OCI-M2 (cell line): ENCODE measurements at regions not wholly inside any gene's neighbourhood (a gene's known extent, or its start where the extent isn't known, plus 50 kb on each side); places are given as distances from the start of the nearest gene placed in this dataset.
"Not testable (repeated sequence)": the region's sequence is repeated elsewhere in the genome, so short reads cannot be mapped to it uniquely, and the experiment has no call there.

Experiments used
- DNase-seq: peaks from one replicate; lab custom pipeline; 2025; ENCODE audit not compliant: unreplicated experiment; lab: John Stamatoyannopoulos, UW

DNA sequence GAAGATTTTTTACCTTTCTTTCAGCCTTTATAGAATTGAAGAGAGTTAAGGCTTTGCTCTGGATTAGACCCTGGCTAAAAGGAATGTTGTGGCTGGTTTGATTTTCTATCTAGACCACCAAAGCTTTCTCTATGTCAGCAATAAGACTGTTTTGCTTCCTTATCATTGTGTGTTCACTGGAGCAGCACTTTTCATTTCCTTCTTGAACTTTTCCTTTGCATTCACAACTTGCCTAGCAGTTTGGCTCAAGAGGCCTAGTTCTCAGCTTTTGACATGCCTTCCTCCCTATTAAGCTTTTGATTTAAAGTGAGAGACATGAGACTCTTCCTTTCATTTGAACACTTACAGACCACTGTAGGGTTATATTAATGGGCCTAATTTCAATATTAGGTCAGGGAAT, 64.1 kb upstream of the USP15 start:
- no peak for DNase-seq

DNA sequence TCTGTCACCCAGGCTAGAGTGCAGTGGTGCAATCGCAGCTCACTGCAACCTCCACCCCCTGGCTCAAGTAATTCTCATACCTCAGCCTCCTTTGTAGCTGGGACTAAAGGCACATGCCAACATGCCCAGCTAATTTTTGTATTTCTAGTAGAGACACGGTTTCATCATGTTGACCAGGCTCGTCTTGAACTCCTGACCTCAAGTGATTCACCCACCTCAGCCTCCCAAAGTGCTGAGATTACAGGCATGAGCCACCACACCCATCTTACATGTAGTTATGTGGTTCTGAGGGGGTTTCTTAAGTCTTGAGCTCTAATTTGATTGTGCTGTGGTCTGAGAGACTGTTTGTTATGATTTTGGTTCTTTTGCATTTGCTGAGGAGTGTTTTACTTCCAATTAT, 57.3 kb upstream of the USP15 start:
- not testable (repeated sequence) for DNase-seq

DNA sequence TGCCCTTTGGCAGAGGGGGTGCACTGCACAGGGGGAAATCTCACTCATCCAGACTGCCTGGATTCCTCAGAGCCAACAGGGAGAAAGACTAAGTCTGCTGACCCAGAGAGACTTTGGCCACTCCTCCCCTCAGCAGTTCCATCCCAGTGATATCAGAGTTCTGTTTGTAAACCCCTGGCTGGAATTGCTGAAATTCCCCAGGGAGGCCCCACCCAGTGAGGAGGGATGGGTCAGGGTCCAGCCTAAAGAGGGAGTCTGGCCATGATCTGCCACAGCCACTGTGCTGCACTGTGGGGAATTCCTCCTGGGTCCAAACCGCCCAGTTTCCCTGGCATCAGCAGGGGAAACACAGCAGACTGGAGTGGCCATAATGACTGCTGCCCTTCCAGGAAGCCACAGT, 54.9 kb upstream of the USP15 start:
- no peak for DNase-seq

DNA sequence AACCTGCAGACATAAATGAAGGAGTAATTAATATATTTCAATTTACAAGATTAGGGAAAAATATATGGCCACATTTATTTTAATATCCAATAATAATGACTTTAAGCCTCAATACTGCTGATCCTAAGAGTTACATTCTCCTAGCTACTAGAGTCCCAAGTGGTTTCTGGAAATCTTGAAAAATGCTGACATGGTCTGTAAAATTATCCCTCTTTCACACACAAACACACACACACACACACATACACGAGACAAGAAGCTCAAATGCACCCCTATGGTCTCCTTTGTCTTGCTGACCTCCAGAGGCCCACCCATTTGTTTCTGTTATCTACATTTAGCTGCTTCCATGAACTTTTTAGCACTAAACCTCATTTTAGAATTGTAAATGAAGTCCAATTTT, 53.0 kb upstream of the USP15 start:
- DNase-seq, result no peak
